C4-2B (cell line): ENCODE measurements at regions not wholly inside any gene's neighbourhood (a gene's known extent, or its start where the extent isn't known, plus 50 kb on each side); places are given as distances from the start of the nearest gene placed in this dataset.

Experiments used
- H3K27ac ChIP-seq: fragments of 450-650 bp; 2 replicates; pipeline ENCODE4 v1.5.1; 2017
- CTCF ChIP-seq: fragments of 450-650 bp; conservative IDR thresholded peaks from 2 replicates; pipeline ENCODE4 v1.5.1; 2017; ENCODE audit warnings: mild to moderate bottlenecking
- ZFX ChIP-seq: fragments of 450-650 bp; IDR thresholded peaks from 2 replicates; pipeline ENCODE4 v1.6.1; 2017

- TF ChIP-seq ZFX: no peak
- TF ChIP-seq CTCF: no peak
- no peak overlapping the region for H3K27ac ChIP-seq
Observed at GRCh38 chr6:151671195-151671594, 136.3 kb upstream of the ESR1 start.

GRCh38 chr6:151674578-151674977, 132.9 kb upstream of the ESR1 start:
- H3K27ac ChIP-seq: no peak overlapping the region
- TF ChIP-seq CTCF (no peak), ZFX (no peak)

GRCh38 chr6:151675746-151676459, 131.6 kb upstream of the ESR1 start:
- H3K27ac ChIP-seq: no peak overlapping the region
- TF ChIP-seq ZFX (no peak), CTCF (peak; percentile 95)

- no peak overlapping the region for H3K27ac ChIP-seq
- TF ChIP-seq ZFX (no peak), CTCF (no peak)
Observed at GRCh38 chr6:151676460-151676945, 131.0 kb upstream of the ESR1 start.

GRCh38 chr6:151677404-151677803, 130.1 kb upstream of the ESR1 start:
- TF ChIP-seq CTCF (no peak), ZFX (no peak)
- H3K27ac ChIP-seq: no peak overlapping the region

- TF ChIP-seq ZFX: no peak
- no peak for TF ChIP-seq CTCF
- no peak overlapping the region for H3K27ac ChIP-seq
Observed at GRCh38 chr6:151679081-151679480, 128.4 kb upstream of the ESR1 start.

GRCh38 chr6:151679941-151680340, 127.5 kb upstream of the ESR1 start:
- no peak overlapping the region for H3K27ac ChIP-seq
- TF ChIP-seq ZFX (no peak), CTCF (no peak)
